HG03280 (cell line): ENCODE measurements at regions not wholly inside any gene's neighbourhood (a gene's known extent, or its start where the extent isn't known, plus 50 kb on each side); places are given as distances from the start of the nearest gene placed in this dataset.
"Not testable (repeated sequence)": the region's sequence is repeated elsewhere in the genome, so short reads cannot be mapped to it uniquely, and the experiment has no call there.

Source experiments
- ATAC-seq: cut with Tn5 transposase; IDR thresholded peaks from one replicate; pipeline ENCODE4 v1.9.1; 2021; ENCODE audit warnings: mild to moderate bottlenecking, moderate library complexity; ENCODE audit not compliant: unreplicated experiment

GRCh38 chr10:61278556-61278955 lies 174.6 kb downstream of the TMEM26 start:
- no peak for ATAC-seq

GRCh38 chr10:61272781-61273180 lies 180.4 kb downstream of the TMEM26 start:
- ATAC-seq, result no peak

- ATAC-seq, result no peak
Measured at GRCh38 chr10:61271127-61271780, 181.9 kb downstream of the TMEM26 start.

- no peak for ATAC-seq
Measured at GRCh38 chr10:61263518-61263917, 189.7 kb downstream of the TMEM26 start.

- no peak for ATAC-seq
Measured at GRCh38 chr10:61262486-61263261, 190.5 kb downstream of the TMEM26 start.

- no peak for ATAC-seq
Measured at GRCh38 chr10:61257956-61258496, 195.2 kb downstream of the TMEM26 start.

GRCh38 chr10:61257136-61257535 lies 196.0 kb downstream of the TMEM26 start:
- ATAC-seq, result no peak

GRCh38 chr10:61252326-61252725 lies 200.9 kb downstream of the TMEM26 start:
- ATAC-seq, result not testable (repeated sequence)

- ATAC-seq, result no peak
Measured at GRCh38 chr10:61251089-61251488, 202.1 kb downstream of the TMEM26 start.

GRCh38 chr10:61250131-61250530 lies 203.1 kb downstream of the TMEM26 start:
- ATAC-seq, result no peak

- no peak for ATAC-seq
Measured at GRCh38 chr10:61248013-61248412, 205.2 kb downstream of the TMEM26 start.

GRCh38 chr10:61244261-61244775 lies 208.9 kb downstream of the TMEM26 start:
- ATAC-seq, result no peak

GRCh38 chr10:61232780-61233179 lies 220.4 kb downstream of the TMEM26 start:
- ATAC-seq, result no peak

GRCh38 chr10:61225939-61226338 lies 227.2 kb downstream of the TMEM26 start:
- no peak for ATAC-seq

GRCh38 chr10:61223576-61223975 lies 229.6 kb downstream of the TMEM26 start:
- ATAC-seq, result no peak

GRCh38 chr10:61219696-61220095 lies 233.5 kb downstream of the TMEM26 start:
- ATAC-seq, result no peak

GRCh38 chr10:61217851-61218565 lies 235.2 kb downstream of the TMEM26 start:
- no peak for ATAC-seq

GRCh38 chr10:61215246-61215645 lies 237.9 kb downstream of the TMEM26 start:
- no peak for ATAC-seq

GRCh38 chr10:61211468-61211867 lies 241.7 kb downstream of the TMEM26 start:
- ATAC-seq, result no peak

GRCh38 chr10:61197057-61197456 lies 253.1 kb upstream of the RHOBTB1 start:
- no peak for ATAC-seq

- no peak for ATAC-seq
Measured at GRCh38 chr10:61195211-61195610, 251.2 kb upstream of the RHOBTB1 start.
